DOHH2 (cell line): ENCODE measurements at regions not wholly inside any gene's neighbourhood (a gene's known extent, or its start where the extent isn't known, plus 50 kb on each side); places are given as distances from the start of the nearest gene placed in this dataset.

Experiments
- H3F3A ChIP-seq: fragments of 200-600 bp; sonication (generic), shearing (Covaris generic); 2 replicates; pipeline ENCODE4 v1.6.0; 2016; ENCODE audit warnings: antibody characterized with exemption, mild to moderate bottlenecking; ENCODE audit not compliant: control insufficient read depth, insufficient read depth
- H3K27ac ChIP-seq: fragments of 200-600 bp; sonication (generic); 2 replicates; pipeline ENCODE4 v1.5.1; 2014; ENCODE audit warnings: low read depth, mild to moderate bottlenecking, low read length, moderate library complexity
- H3K27me3 ChIP-seq: fragments of 200-600 bp; sonication (generic); 2 replicates; pipeline ENCODE4 v1.6.1; 2014; ENCODE audit warnings: mild to moderate bottlenecking, low read length, mixed read lengths; ENCODE audit not compliant: control insufficient read depth
- H3K36me3 ChIP-seq: fragments of 200-600 bp; sonication (generic); 2 replicates; pipeline ENCODE4 v1.6.1; 2014; ENCODE audit warnings: mild to moderate bottlenecking, low read length, moderate library complexity, mixed read lengths; ENCODE audit not compliant: control insufficient read depth
- H3K4me1 ChIP-seq: fragments of 200-600 bp; sonication (generic); 2 replicates; pipeline ENCODE4 v1.6.1; 2014; ENCODE audit warnings: mild to moderate bottlenecking, low read length, mixed read lengths; ENCODE audit not compliant: control insufficient read depth
- H3K4me2 ChIP-seq: fragments of 200-600 bp; sonication (generic); 2 replicates; pipeline ENCODE4 v1.6.0; 2014; ENCODE audit warnings: mild to moderate bottlenecking, low read length, moderate library complexity
- H3K4me3 ChIP-seq: fragments of 200-600 bp; sonication (generic); 2 replicates; pipeline ENCODE4 v1.5.1; 2014; ENCODE audit warnings: mild to moderate bottlenecking, low read length, mixed read lengths
- H3K79me2 ChIP-seq: fragments of 200-600 bp; sonication (generic); 2 replicates; pipeline ENCODE4 v1.6.1; 2014; ENCODE audit warnings: mild to moderate bottlenecking, low read length, mixed read lengths; ENCODE audit not compliant: control insufficient read depth
- H3K9me2 ChIP-seq: fragments of 200-600 bp; sonication (generic); replicated peaks from 2 replicates; pipeline ENCODE4 v1.6.1; 2014; ENCODE audit warnings: mild to moderate bottlenecking, low read length, mixed read lengths; ENCODE audit not compliant: control insufficient read depth
- H3K9me3 ChIP-seq: fragments of 200-600 bp; sonication (generic); 2 replicates; pipeline ENCODE4 v1.6.1; 2014; ENCODE audit warnings: antibody characterized with exemption, low read length, mixed read lengths; ENCODE audit not compliant: control insufficient read depth, insufficient read depth
- H4K20me1 ChIP-seq: fragments of 200-600 bp; sonication (generic); 2 replicates; pipeline ENCODE4 v1.6.0; 2014; ENCODE audit warnings: low read depth, mild to moderate bottlenecking, antibody characterized with exemption, low read length, moderate library complexity; ENCODE audit not compliant: control insufficient read depth, insufficient read depth
- EZH2phosphoT487 ChIP-seq: fragments of 200-600 bp; sonication (generic); IDR thresholded peaks from 2 replicates; pipeline ENCODE4 v1.6.1; 2017; ENCODE audit warnings: borderline replicate concordance, mild to moderate bottlenecking, antibody characterized with exemption, low read length, moderate library complexity, mixed read lengths
- TF ChIP-seq, protein P1 (sequence below): fragments of 200-600 bp; sonication (generic); IDR thresholded peaks from one replicate; pipeline ENCODE4 v1.5.1; 2014; ENCODE audit warnings: antibody characterized with exemption, mild to moderate bottlenecking, low read depth, low read length; ENCODE audit not compliant: poor library complexity, severe bottlenecking

GRCh38 chr1:199098468-199098867 is 459.6 kb downstream of the PTPRC start:
- TF ChIP-seq, protein P1, sequence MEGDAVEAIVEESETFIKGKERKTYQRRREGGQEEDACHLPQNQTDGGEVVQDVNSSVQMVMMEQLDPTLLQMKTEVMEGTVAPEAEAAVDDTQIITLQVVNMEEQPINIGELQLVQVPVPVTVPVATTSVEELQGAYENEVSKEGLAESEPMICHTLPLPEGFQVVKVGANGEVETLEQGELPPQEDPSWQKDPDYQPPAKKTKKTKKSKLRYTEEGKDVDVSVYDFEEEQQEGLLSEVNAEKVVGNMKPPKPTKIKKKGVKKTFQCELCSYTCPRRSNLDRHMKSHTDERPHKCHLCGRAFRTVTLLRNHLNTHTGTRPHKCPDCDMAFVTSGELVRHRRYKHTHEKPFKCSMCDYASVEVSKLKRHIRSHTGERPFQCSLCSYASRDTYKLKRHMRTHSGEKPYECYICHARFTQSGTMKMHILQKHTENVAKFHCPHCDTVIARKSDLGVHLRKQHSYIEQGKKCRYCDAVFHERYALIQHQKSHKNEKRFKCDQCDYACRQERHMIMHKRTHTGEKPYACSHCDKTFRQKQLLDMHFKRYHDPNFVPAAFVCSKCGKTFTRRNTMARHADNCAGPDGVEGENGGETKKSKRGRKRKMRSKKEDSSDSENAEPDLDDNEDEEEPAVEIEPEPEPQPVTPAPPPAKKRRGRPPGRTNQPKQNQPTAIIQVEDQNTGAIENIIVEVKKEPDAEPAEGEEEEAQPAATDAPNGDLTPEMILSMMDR = no peak
- TF ChIP-seq EZH2phosphoT487 = no peak
- H3K36me3 ChIP-seq = no peaks in the 10 kb centered on the region
- no peaks in the 10 kb centered on the region for H4K20me1 ChIP-seq
- no peaks in the 10 kb centered on the region for H3K27me3 ChIP-seq
- H3K4me2 ChIP-seq = no peak overlapping the region
- no peak overlapping the region for H3K4me3 ChIP-seq
- H3K27ac ChIP-seq = no peak overlapping the region
- no peaks in the 10 kb centered on the region for H3K4me1 ChIP-seq
- H3F3A ChIP-seq = no peaks in the 10 kb centered on the region
- H3K9me2 ChIP-seq = no peaks in the 10 kb centered on the region
- H3K79me2 ChIP-seq = no peaks in the 10 kb centered on the region
- H3K9me3 ChIP-seq = peaks cover 3% of the 10 kb centered on the region; the same call in 1 of the 2 replicates

- H3K36me3 ChIP-seq = peaks cover 5% of the 10 kb centered on the region; the same call in 1 of the 2 replicates
- TF ChIP-seq, protein P1 = no peak
- H3K79me2 ChIP-seq = no peaks in the 10 kb centered on the region
- H3K27me3 ChIP-seq = no peaks in the 10 kb centered on the region
- no peaks in the 10 kb centered on the region for H3K9me2 ChIP-seq
- H3K9me3 ChIP-seq = peaks cover 3% of the 10 kb centered on the region; the same call in 1 of the 2 replicates
- H3F3A ChIP-seq = no peaks in the 10 kb centered on the region
- no peak overlapping the region for H3K4me2 ChIP-seq
- no peak overlapping the region for H3K4me3 ChIP-seq
- H3K4me1 ChIP-seq = no peaks in the 10 kb centered on the region
- H4K20me1 ChIP-seq = no peaks in the 10 kb centered on the region
- H3K27ac ChIP-seq = no peak overlapping the region
Measured at GRCh38 chr1:199101139-199101538, 462.3 kb downstream of the PTPRC start.

- Histone ChIP-seq H3K79me2 (no peaks in the 10 kb centered on the region), H3K4me3 (no peak overlapping the region), H4K20me1 (no peaks in the 10 kb centered on the region), H3K4me1 (no peaks in the 10 kb centered on the region), H3K4me2 (no peak overlapping the region), H3K36me3 (peaks cover 5% of the 10 kb centered on the region; the same call in 1 of the 2 replicates), H3K27ac (no peak overlapping the region), H3K9me3 (peaks cover 8% of the 10 kb centered on the region), H3K9me2 (no peaks in the 10 kb centered on the region), H3F3A (no peaks in the 10 kb centered on the region), H3K27me3 (no peaks in the 10 kb centered on the region)
- no peak for TF ChIP-seq EZH2phosphoT487
- TF ChIP-seq, protein P1 = no peak
Measured at GRCh38 chr1:199101635-199102034, 462.8 kb downstream of the PTPRC start.
